GM13977 (cell line): ENCODE measurements at regions not wholly inside any gene's neighbourhood (a gene's known extent, or its start where the extent isn't known, plus 50 kb on each side); places are given as distances from the start of the nearest gene placed in this dataset.

Experiments
- DNase-seq: peaks from one replicate; pipeline ENCODE4 v3.0.0; 2012; ENCODE audit warnings: low spot score
- CTCF ChIP-seq: IDR thresholded peaks from 2 replicates; pipeline ENCODE4 v1.5.1; 2012; ENCODE audit warnings: mild to moderate bottlenecking, control low read depth; ENCODE audit not compliant: insufficient read depth; ENCODE audit errors: extremely low read depth, missing control alignments
- in situ Hi-C: fragments of 300-500 bp; cut with MboI; formaldehyde crosslinking; loops from one replicate; pipeline ENCODE4 v1.12.0; 2022; ENCODE audit warnings: low sequenced_read_pairs, low pct_unique_long_range_greater_than_20kb, mixed read lengths, inconsistent platforms; ENCODE audit not compliant: unreplicated experiment

DNA sequence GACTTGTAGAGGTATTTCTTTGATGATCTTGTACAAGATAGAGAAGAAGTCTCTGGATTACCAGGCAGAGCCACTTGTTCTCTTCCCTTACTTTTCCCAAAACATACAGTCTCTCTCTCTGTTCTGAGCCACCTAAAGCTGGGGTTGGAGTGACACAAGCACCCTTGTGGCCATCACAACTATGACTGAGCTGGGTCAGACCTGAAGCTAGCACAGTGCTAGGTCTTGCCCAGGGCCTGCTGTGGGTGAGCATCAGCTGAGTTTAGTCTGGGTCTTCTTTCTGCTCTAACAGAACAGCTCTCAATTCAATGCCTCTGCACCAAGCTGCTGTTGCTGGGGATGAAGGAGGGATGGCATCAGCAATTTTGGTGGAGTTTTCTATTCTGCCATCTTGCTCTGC, 110.2 kb downstream of the HTR1B start:
- in situ Hi-C loops = no loop called here
- DNase-seq = no peak
- TF ChIP-seq CTCF = no peak

DNA sequence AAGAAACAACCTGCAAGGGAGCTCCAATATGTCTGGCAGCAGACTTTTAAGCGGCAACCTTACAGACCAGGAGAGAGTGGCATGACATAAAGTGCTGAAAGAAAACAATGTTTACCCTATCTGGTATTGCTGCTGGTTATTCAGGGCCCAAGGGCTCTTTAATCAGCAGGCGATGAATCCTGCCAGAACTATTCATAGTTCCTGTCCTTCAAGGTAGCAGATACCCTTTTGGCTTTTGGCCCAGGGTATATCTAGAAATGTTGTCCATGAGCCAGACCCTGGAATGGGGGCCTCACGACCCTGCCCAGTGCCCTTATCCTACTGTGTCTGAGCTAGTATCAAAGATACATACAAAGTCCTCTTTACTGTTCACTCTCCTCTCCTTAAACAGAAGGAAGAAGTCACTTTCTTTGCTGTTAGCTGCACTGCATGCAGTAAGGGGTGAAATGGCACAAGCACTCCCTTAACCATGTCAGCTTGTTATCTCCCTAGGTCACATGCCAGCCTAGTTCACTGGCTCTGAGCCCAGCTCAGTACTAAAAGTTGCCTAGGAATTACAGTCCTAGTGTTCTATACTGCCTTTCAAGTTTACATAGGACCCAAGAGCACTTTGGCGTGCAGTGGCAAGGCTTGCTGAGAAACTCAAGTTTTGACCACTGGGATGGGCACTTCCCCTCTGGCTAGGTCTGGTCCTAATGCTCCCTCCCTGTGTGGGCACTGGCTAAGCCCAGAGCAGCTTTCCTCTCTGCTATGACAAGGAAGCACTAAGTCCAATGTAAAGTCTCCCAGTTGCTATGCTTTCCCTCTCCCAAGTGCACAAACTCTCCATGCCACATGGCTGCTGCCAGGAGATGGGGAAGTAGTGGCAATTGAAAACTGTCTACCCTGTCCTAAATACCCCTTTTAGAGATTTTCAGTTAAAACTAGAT, 122.0 kb downstream of the HTR1B start:
- no peak for DNase-seq
- TF ChIP-seq CTCF = no peak
- in situ Hi-C loops = no loop called here

- in situ Hi-C loops = no loop called here
- TF ChIP-seq CTCF = no peak
- no peak for DNase-seq
Observed at GRCh38 chr6:77340331-77340730, 123.0 kb downstream of the HTR1B start.

- in situ Hi-C loops = no loop called here
- no peak for TF ChIP-seq CTCF
- DNase-seq = no peak
Observed at GRCh38 chr6:77339926-77340325, 123.4 kb downstream of the HTR1B start.

GRCh38 chr6:77337392-77337791, 125.9 kb downstream of the HTR1B start:
- in situ Hi-C loops = no loop called here
- DNase-seq = no peak
- TF ChIP-seq CTCF = no peak

GRCh38 chr6:77334093-77334492, 129.2 kb downstream of the HTR1B start:
- in situ Hi-C loops = no loop called here
- DNase-seq = no peak
- no peak for TF ChIP-seq CTCF
